CD14-positive monocyte (primary cell): ENCODE measurements at regions not wholly inside any gene's neighbourhood (a gene's known extent, or its start where the extent isn't known, plus 50 kb on each side); places are given as distances from the start of the nearest gene placed in this dataset.
"Not testable (repeated sequence)": the region's sequence is repeated elsewhere in the genome, so short reads cannot be mapped to it uniquely, and the experiment has no call there.

Experiments
- DNase-seq, 3 donors: peaks; one replicate each; pipeline ENCODE4 v3.0.0-alpha.2; 2011 to 2022
- H2AFZ ChIP-seq: 2 replicates; pipeline ENCODE4 v1.6.0; 2012; ENCODE audit warnings: mild to moderate bottlenecking, low read depth, low read length, inconsistent platforms; ENCODE audit not compliant: insufficient read depth, poor library complexity, severe bottlenecking
- H3K27ac ChIP-seq, 2 donors: 1 replicate in 1 of 2; 2 replicates in 1 of 2; pipeline ENCODE4 v1.5.1; 2012 to 2013; ENCODE audit warnings: low read length in 2 of 2, control low read depth in 1 of 2, inconsistent platforms in 1 of 2, low read depth in 1 of 2, mild to moderate bottlenecking in 1 of 2
- H3K27me3 ChIP-seq, 2 donors: one replicate each; pipeline versions ENCODE4 v1.6.0 to v1.6.1; 2011 to 2013; ENCODE audit warnings: low read length in 2 of 2; ENCODE audit not compliant: control insufficient read depth in 2 of 2, insufficient read depth in 2 of 2
- H3K36me3 ChIP-seq, 2 donors: replicated peaks in 1 of 2; 1 replicate in 1 of 2; 2 replicates in 1 of 2; pipeline versions ENCODE4 v1.5.1 to v1.6.1; 2012 to 2013; ENCODE audit warnings: low read length in 2 of 2, control low read depth in 1 of 2, inconsistent platforms in 1 of 2, mild to moderate bottlenecking in 1 of 2; ENCODE audit not compliant: insufficient read depth in 2 of 2, control insufficient read depth in 1 of 2
- H3K4me1 ChIP-seq, 2 donors: 1 replicate in 1 of 2; 2 replicates in 1 of 2; pipeline versions ENCODE4 v1.5.1 to v1.6.1; 2012 to 2013; ENCODE audit warnings: low read length in 2 of 2, control low read depth in 1 of 2, inconsistent platforms in 1 of 2, mild to moderate bottlenecking in 1 of 2, moderate library complexity in 1 of 2; ENCODE audit not compliant: insufficient read depth in 2 of 2, control insufficient read depth in 1 of 2
- H3K4me2 ChIP-seq: replicated peaks from 2 replicates; pipeline ENCODE3; 2012; ENCODE audit warnings: low read length, moderate library complexity, mild to moderate bottlenecking; ENCODE audit not compliant: poor library complexity, severe bottlenecking; ENCODE audit errors: extremely low read depth
- H3K4me3 ChIP-seq, 3 experiments: fragments of 200-600 bp in 1 of 3; sonication (generic) in 1 of 3; replicated peaks in 1 of 3; 1 replicate in 2 of 3; 2 replicates in 1 of 3; pipeline ENCODE4 v1.5.1; 2011 to 2013; ENCODE audit warnings: low read length in 3 of 3, mild to moderate bottlenecking in 3 of 3, control low read depth in 2 of 3, low read depth in 2 of 3, inconsistent platforms in 1 of 3, moderate library complexity in 1 of 3
- H3K79me2 ChIP-seq: 2 replicates; pipeline ENCODE4 v1.6.0; 2012; ENCODE audit warnings: mild to moderate bottlenecking, control low read depth, inconsistent platforms, low read length, moderate library complexity; ENCODE audit not compliant: insufficient read depth
- H3K9ac ChIP-seq: 2 replicates; pipeline ENCODE4 v1.6.0; 2017; ENCODE audit warnings: low read length, mild to moderate bottlenecking; ENCODE audit not compliant: insufficient read depth, poor library complexity, severe bottlenecking
- H3K9me3 ChIP-seq, 2 donors: replicated peaks in 1 of 2; 1 replicate in 1 of 2; 2 replicates in 1 of 2; pipeline versions ENCODE4 v1.5.1 to v1.6.1; 2012 to 2013; ENCODE audit warnings: low read length in 2 of 2, control low read depth in 1 of 2; ENCODE audit not compliant: control insufficient read depth in 1 of 2, insufficient read depth in 1 of 2
- H4K20me1 ChIP-seq: 2 replicates; pipeline ENCODE4 v1.6.0; 2012; ENCODE audit warnings: mild to moderate bottlenecking, low read length, control low read depth, moderate library complexity; ENCODE audit not compliant: insufficient read depth
- H3K27ac Mint-ChIP-seq, 7 donors: one replicate each; pipeline ENCODE4 v1.8.0; 2020; ENCODE audit warnings: mild to moderate bottlenecking in 7 of 7, mixed read lengths in 7 of 7, moderate library complexity in 6 of 7, inconsistent platforms in 2 of 7
- H3K27me3 Mint-ChIP-seq, 3 donors: one replicate each; pipeline ENCODE4 v1.8.0; 2021 to 2022; ENCODE audit warnings: low read depth in 3 of 3, mild to moderate bottlenecking in 3 of 3, mixed read lengths in 3 of 3, moderate library complexity in 3 of 3, inconsistent platforms in 1 of 3
- H3K36me3 Mint-ChIP-seq, 2 donors: one replicate each; pipeline ENCODE4 v1.8.0; 2020; ENCODE audit warnings: mixed read lengths in 2 of 2, inconsistent platforms in 1 of 2, mild to moderate bottlenecking in 1 of 2
- H3K4me1 Mint-ChIP-seq: one replicate; pipeline ENCODE4 v1.8.0; 2020; ENCODE audit warnings: mild to moderate bottlenecking, mixed read lengths
- H3K4me3 Mint-ChIP-seq, 2 donors: one replicate each; pipeline ENCODE4 v1.8.0; 2020; ENCODE audit warnings: mild to moderate bottlenecking in 2 of 2, mixed read lengths in 2 of 2, moderate library complexity in 1 of 2
- H3K9me3 Mint-ChIP-seq, 7 donors: one replicate each; pipeline ENCODE4 v1.8.0; 2020 to 2022; ENCODE audit warnings: mixed read lengths in 7 of 7, mild to moderate bottlenecking in 6 of 7, moderate library complexity in 6 of 7, inconsistent platforms in 2 of 7
- CTCF ChIP-seq: fragments of 200-600 bp; IDR thresholded peaks from one replicate; pipeline ENCODE4 v1.8.0; 2022; ENCODE audit warnings: antibody characterized with exemption, mild to moderate bottlenecking
- WGBS: methylation state at CpG from one replicate; pipeline ENCODE4 v1.1.5; 2013; ENCODE audit warnings: missing lambda C conversion rate; ENCODE audit not compliant: insufficient coverage; 5-methylcytosine and 5-hydroxymethylcytosine counted together
- intact Hi-C, 2 donors: fragments of 100-400 bp; cut with micrococcal nuclease; formaldehyde crosslinking; loops; one replicate each; pipeline versions ENCODE4 v1.15.0 to v1.15.1; 2023

- Histone ChIP-seq H3K4me3 (no peak overlapping the region), H3K9ac (no peak overlapping the region), H3K9me3 (no peaks in the 10 kb centered on the region), H3K4me1 (peaks cover 8 to 10% of the 10 kb centered on the region in 2 donors), H3K36me3 (no peaks in the 10 kb centered on the region), H3K79me2 (no peaks in the 10 kb centered on the region), H3K27ac (no peak overlapping the region), H3K27me3 (no peaks in the 10 kb centered on the region), H3K4me2 (no peak overlapping the region), H4K20me1 (no peaks in the 10 kb centered on the region), H2AFZ (peak overlapping the region; percentile 36)
- Mint-ChIP-seq H3K4me1 (peaks cover 13% of the 10 kb centered on the region), H3K36me3 (no peaks in the 10 kb centered on the region), H3K4me3 (no peak overlapping the region), H3K9me3 (peaks cover 0 to 4% (median 0%) of the 10 kb centered on the region in 7 donors), H3K27me3 (no peaks in the 10 kb centered on the region), H3K27ac (no peak overlapping the region)
- intact Hi-C loops, result no loop called here
- no peak for DNase-seq
- TF ChIP-seq CTCF, result no peak
- WGBS, result 100% methylated on average over 2 of the region's 10 CpGs
Observed at GRCh38 chr5:17374973-17375742, 122.9 kb upstream of the TAF11L2 start.

GRCh38 chr5:17375886-17376285, 122.1 kb upstream of the TAF11L2 start:
- peaks cover 17% of the 10 kb centered on the region for H3K4me1 Mint-ChIP-seq
- H3K4me3 ChIP-seq, H3K36me3 Mint-ChIP-seq, H4K20me1 ChIP-seq, H3K4me2 ChIP-seq, H3K9ac ChIP-seq, H3K4me3 Mint-ChIP-seq, H3K27me3 Mint-ChIP-seq, H3K9me3 Mint-ChIP-seq, DNase-seq, H3K36me3 ChIP-seq, H3K27me3 ChIP-seq, H3K27ac Mint-ChIP-seq, H3K9me3 ChIP-seq, H2AFZ ChIP-seq, H3K79me2 ChIP-seq, intact Hi-C loops, H3K27ac ChIP-seq: not testable (repeated sequence)
- no CpG with 5 or more reads among the region's 2 CpGs for WGBS
- peaks cover 12 to 14% of the 10 kb centered on the region in 2 donors for H3K4me1 ChIP-seq
